ENCODE measurements at regions not wholly inside any gene's neighbourhood (a gene's known extent, or its start where the extent isn't known, plus 50 kb on each side); places are given as distances from the start of the nearest gene placed in this dataset.
"Not testable (repeated sequence)": the region's sequence is repeated elsewhere in the genome, so short reads cannot be mapped to it uniquely, and the experiment has no call there.

DNA sequence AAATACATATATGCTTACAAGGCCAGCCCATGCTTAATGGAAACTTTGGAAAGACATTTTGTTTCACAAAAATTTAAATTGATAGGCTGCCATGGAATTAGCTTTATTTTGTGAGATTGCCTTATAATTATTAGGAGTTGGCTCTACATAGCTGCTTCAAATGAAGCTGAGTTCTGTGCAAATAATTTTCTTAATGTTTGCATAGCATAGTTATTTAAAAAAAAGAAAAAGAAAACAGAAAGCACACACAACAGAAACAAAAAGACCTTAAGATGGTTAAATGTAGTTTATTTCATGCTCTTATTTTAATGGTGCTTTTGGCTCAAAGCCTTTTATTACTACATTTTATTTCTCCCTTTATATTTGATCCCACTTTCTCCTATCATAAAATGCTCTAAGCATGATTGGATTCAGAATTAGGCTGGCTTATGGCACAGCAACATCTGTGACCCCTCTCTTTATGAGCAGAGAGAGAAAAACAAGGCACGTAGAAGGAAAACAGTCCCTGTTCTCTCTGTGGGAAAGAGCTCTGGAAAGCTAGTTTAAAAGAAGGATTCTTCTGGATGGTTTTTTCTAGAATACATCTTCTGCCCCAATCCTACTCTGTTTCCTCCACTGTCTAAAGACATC lies 530.5 kb downstream of the NTRK2 start:
- peak; percentile 81 for DNase-seq

DNA sequence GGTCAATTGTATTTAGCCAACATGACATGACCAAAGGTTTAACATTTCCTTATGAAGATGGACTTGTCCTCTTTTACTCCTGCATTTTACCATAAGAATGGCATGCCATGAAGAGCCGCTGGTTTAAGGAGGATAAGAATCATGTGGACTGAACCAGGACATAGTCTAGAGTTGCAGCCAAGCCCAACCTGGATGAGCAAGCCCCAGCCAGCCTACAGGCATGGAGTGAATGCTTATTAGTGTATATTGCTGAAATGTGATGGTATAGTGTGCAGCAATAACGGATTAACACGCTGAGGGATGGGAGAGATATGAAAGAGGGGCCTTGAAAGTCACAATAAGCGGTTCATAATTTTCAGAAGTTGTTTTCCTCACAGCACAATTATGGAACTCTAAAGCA lies 523.2 kb downstream of the NTRK2 start:
- DNase-seq: no peak

DNA sequence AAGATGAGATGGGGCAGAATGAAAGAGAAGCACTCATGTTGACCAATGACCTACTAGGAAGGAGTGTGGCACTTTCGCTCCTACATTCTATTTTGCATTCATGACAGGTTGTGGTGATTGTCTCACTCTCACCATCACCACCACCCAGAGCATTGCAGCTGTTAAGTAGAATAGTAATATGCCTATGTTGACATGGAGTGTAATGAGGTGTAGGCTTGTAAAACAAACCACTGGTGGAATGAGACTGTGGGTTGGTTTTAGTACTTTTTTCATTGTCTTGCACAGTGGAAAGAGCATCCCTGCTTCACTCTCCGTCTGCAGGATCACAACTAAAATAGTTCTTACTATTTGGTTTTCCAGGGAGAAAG lies 516.7 kb downstream of the NTRK2 start:
- DNase-seq: no peak

DNA sequence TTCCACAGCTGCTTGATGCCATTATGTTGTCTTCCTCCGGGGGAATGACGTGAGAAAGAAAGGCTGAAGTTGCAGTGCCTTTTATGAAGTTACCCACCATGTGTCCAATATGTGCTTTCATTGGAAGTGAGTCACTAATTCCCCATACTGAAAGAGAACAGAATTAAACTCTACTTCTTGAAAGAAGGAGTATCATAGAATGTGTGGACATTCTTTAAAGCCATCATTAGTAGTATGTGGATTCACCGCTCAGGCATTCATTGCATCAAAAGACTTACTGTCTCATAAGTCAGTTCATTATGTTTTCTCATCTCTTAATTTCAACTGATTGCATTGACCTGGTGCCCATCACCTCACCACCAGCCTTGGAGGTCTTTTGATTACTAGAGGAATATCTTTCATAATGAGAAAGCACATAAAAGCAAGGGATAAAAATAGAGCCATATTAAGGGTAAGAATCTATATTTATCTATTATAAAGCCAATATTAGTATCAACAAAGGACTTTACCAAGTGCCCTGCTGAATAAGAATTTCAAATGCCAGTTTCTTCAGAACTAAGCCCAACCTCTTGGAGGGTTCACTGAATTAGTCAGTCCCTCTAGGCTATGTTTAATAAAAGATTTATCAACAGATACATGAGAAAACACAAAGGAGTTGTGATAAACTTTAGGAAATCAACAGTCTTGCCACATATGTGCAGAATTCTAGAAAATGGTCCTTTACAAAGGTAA lies 516.1 kb downstream of the NTRK2 start:
- DNase-seq: no peak

DNA sequence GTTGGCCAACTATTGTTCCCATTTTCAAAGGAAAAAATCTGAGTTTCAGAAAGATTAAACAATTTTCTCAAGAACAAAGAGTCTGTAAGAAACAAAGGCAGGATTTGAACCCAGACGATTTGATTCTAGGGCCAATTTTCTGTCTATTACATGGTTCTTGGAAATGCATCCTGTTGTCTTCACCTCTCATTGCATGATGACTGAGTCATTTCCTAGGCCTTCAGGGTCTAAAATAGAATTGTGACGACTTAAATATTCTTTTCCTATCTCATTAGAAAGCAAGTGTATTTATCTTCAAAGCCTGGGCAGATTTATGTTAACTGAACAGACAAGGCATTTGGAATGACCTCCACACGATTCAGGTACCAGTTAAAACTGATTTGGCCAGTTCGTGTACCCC lies 512.9 kb downstream of the NTRK2 start:
- no peak for DNase-seq

DNA sequence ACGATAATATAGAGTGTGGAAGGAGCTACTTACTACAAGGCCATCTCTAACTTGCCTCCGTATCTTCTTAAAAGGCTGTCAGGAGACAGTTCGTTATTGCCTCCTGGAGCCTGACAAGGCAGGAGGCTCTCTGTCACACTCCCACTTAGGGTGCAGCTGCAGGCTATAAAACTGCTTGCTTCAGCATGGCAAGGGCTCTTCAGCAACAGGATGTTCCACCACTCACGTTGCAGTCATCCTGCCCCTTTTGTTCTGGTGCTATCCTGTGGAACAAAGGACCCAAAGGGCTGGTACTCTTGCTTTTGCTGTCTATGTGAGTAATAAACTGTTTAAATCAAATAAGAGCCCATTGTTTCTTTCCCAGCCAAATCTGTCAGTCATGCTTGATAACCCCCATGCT lies 508.9 kb downstream of the NTRK2 start:
- peak; percentile 98 for DNase-seq

DNA sequence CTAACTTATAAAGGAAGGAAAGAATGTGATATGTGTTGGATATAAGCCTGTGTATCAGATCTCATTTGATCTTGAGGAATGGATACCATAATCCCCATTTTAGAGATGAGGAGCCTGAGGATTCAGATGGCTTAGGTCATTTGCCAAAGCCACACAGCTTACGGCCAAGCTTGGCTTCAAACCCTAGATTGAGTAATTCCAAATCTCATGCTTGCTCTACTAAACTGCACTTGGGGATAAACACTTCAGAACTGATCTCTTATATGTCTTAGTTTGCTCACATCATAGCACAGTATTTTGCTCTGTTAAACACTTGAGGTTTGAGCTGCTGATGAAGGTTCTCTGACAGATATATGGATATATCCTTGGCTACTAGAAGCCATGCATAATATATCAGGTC lies 504.4 kb downstream of the NTRK2 start:
- DNase-seq: no peak

DNA sequence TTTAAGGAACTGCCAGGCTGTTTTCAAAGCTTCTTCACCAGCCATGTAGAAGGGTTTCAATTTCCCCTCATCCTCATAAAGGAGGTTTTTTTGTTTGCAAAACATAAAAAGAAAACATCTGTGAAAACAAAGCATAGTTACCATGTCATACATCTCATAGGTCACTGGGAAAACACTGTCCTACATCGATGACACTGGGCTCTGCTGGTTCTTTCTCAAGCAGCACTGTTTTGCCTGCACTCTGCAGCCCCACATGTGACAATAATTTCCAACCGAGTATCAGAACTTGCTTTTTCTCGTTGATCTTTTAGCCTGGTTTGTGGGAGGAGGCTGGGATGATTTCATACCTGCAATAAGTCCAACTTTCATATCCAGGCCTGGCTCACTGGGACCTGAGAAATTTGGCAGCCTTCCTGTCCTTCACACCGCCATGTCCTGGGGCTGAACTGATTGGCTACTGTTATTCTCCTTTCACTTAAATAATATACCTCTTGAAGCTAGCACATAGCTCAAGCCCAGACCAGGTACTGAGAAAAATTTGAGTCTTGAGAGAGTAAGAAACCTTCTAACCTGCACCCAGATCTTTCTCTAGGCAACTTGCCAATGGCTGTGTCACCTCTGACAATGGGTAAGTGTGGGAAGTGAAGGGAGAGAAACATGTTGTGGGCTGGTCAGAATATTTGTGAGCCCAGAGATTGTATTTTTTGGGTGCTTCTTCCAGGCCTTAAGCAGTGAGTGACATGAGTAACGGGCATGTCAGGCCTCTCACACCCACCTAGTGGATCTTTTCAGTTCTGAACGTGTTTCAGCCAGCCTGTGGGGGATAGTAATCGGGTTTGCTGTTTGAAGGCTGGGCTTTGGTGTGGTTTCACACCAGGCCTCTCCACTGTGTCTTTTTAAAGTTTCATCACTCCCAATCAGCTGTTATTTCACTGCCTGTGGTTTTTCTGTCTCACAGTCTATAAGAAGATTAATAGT lies 502.8 kb downstream of the NTRK2 start:
- no peak for DNase-seq

DNA sequence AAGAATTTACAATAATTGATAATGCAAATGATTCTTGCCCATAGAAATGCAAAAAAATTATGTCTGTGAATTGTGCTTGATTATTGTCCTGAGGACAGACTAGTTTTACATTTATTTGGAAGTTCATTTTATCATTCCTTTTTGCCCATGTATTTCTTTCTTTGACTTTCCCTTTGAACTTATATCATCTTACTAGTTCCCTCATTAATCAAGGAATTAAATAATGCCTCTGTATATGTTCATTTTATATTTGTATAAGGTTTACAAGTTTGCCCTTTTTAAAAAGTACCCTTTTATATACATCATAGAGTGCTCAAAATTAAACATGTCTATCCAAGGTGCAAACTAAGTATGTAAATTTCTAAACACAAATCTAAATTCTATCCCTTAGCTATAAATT lies 501.6 kb downstream of the NTRK2 start:
- no peak for DNase-seq

DNA sequence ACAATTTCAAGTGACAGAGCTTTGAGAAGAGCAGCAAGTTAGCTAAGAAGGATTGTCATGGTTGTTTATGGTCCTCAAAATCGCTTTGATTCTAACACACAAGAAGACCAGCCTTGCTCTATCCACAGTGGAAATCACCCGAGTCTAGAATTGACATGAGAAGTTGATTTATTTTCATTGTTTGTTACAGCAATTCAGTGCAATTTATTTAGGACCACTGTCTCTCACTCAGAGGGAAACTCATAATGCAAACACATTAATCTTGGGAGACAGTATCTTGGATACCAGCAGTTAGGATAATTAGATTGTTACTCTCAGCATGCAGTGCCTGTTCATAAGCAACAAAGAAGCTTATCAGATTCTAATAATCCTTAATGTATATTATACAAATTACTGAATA lies 498.9 kb downstream of the NTRK2 start:
- no peak for DNase-seq

DNA sequence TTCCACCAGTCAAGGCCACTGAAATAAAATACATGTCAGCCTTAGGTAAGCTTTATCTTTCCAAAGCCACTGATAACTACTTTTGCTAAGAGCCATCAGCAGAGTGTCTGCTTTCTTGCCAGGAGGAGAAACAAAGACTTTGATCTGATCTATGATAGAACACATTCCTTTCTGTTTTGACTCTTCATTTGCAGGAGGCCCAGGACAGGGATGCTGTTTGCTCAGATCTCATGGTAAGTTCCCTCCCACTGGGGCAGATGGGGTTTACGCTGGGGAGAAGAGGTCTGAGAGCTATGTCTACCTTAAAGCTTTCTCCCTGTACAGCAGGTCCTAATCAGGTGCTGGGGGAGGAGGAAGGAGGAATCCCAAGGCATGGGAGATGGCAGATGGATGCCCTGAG lies 497.6 kb downstream of the NTRK2 start:
- DNase-seq: no peak

DNA sequence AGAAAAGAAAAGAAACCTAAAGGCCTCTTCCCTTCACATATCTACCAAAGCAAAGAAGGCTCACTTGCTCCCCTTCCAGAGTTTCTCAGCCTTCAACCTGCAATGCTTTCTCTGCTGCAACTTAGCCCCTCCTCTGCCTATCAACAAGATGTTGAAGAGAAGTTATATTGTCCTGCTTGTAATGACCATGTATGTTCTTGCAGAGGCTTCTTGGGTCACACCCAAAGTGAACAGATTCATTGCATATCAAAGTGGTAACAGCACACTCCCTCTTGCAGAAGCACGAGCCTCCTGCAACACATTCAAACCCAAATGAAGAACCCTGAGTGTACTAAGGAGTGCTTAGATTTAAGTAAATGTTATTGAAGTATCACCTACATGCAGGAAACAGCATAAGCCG lies 494.3 kb downstream of the NTRK2 start:
- no peak for DNase-seq

DNA sequence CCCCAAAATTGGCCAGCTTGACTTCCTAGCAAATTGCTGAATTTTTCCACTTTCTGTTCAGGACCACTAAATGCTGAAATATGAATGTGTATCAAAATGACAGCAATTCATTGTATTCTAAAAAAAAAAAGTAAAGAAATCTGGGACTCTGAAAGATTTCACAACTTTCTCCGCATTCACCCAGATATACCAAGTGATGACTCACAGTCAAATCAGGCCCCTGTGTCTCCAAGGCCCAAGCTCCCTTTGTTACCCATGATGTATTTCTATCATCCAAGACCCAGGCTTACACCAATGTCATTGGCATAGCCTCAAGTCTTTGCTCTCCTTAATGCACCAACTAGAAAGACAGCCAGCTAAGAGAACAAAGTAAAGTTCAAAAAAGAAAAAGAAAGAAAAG lies 493.9 kb downstream of the NTRK2 start:
- no peak for DNase-seq

DNA sequence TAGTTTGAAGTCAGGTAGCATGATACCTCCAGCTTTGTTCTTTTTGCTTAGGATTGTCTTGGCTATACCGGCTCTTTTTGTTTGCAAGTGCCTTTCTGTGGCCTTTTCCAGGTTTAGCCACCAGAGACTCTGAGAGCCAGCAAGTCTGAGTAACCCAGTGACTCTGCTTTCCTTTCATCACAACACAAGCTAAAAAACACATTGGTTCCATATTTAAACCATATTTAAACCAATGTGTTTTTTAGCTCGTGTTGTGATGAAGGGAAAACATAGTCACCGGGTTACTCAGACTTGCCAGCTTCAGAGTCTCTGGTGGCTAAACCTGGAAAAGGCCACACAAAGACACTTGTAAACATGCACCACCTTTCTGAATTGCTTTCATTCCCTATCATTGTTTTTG lies 493.3 kb downstream of the NTRK2 start:
- DNase-seq: no peak

DNA sequence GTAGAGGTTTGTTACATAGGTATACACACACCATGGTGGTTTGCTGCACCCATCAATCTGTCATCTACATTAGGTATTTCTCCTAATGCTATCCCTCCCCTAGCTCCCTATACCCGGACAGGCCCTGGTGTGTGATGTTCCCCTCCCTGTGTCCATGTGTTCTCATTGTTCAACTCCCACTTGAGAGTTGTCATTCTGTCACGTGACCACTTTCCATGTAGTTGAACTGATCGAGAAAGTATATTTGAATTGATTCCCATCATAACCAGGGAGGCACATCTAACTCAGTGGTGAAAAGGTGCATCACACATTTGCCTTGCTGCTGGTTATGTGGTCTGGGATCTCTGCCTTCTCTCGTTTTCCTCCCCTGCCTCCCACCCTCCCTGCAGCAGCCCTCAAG lies 491.4 kb downstream of the NTRK2 start:
- not testable (repeated sequence) for DNase-seq

DNA sequence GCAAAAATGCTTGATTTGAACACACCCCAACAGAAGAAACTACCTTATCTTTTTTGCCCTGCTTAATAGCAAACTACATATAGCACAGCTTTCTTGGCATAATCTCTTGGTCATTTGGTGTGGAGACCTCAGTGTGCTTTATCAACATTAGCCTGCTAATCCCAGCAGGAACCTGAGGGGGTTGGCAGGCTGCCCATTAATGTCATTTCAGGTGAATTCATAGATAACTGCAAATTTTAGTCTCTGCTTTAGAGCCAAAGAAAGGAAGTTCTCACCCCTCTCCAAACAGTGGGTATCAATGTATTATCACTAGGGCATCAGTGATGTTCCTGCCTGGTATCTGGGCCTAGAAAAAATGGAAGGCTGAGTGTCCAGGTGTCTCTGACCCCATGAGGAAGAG lies 489.0 kb downstream of the NTRK2 start:
- peak; percentile 20 for DNase-seq

DNA sequence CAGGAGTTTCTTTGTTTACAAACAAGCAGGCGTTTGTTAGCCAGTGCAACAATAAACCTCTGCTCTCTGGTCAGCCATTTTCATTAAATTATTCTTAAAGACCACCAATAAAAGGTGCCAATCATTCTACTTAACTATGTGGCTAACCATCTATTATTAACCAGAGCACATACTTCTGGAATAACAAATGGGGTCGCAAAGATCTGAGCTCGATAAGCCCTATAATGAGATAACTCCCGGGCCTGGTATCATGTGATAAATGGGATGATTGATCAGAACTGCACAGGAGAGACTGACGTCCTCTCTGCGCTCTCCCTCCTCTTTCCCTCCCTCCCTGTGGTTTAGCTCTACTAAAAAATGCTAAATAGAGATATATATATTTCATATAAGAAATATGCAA lies 488.2 kb downstream of the NTRK2 start:
- DNase-seq: no peak

DNA sequence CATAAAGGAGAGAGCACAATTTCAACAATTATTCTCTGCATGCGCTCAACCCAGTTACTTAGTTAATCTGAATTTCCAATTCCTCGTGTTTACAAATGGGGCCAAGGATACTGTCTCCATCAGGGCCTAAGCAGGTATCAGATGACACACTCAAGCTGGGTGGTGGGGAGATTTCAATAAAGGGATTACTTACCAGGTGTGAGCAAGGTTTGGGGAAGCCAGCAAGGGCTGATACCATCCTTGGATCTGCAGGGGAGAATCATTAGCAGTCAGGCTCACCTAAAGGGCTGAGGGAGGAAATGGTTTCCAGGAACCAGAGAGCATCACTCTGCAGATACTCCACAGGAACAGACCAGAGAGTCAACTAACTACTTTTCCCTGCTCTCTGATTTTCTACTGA lies 487.1 kb downstream of the NTRK2 start:
- DNase-seq: no peak

DNA sequence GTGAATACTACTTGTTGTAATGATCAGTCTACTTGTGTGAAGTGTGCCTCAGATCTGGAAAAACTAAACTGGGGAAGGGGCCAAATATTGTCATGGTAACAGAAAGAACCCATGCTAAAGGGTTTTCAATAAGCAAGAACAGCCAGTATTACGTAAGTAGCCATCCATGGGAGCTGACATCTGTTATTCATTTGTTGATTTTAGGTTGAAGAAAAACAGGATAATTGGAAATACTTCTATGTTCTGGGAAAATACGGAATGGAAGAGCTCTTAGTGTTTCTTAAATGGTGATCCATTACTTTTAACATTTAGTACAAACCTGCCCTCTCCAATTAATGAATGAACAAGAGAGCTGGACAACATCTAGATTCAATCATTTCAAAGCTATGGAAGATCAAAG lies 485.8 kb downstream of the NTRK2 start:
- no peak for DNase-seq

DNA sequence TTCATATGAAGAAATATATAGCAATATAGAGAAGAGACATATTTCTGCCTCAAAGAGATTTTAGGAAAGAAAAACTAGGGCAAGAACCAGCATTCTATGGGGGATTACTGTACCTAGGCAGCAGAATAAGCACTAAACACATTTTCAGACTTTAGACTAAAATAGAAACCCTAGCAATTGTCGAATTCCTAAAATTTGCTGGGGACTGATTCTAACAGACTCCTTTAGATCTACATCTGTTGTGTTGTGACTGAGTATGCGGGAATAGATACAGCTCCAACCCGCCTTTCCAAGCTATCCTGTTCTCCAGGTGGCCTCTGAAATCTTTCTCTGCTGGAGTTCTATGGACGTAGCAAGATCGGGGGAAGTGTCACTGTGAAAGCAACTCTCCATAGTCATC lies 482.2 kb downstream of the NTRK2 start:
- no peak for DNase-seq

DNA sequence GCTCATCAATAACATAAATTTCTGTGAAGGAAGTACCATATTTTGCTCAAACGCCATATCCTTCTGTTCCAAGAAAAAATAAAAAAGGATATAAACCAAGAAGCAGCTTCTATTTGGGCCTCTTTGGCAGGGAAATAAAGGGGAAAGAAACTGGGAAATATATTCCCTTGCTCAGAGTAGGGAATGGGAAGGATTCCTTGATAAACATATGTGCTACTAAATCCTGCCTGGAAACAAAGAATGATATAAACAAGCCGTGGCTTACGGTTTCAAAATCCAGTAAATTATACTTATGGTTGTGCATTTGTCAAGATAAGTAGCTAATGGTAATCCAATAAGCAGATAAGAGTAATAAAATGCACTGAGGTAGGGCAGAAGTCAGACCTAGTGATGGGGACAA lies 481.6 kb downstream of the NTRK2 start:
- DNase-seq: no peak

DNA sequence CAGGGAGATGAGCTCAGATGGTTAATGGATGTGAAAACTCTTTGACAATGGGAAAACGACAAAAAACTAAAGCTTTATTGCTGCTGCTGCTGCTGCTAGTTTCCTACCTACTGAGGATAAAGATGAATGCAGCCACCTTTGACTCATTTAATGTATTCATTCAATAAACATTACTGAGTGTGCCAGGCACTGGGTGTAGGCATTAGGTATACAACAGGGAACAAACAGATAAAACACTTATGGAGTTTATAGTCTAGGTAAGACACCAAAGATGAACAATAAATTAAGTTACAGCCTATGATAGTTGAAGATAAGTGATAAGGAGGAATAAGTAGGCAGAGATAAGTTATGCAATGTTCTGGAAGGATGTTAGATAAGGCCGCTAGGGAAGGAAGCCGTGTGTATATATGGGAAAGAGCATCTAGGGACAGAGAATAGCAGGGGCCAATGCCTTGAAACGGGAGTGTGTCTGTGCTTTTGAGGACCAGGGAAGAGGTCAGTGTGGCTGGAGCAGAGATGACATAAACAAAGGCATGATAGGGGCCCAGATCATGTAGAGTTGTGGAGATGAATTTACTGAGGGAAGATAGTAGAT lies 477.6 kb downstream of the NTRK2 start:
- DNase-seq: no peak

DNA sequence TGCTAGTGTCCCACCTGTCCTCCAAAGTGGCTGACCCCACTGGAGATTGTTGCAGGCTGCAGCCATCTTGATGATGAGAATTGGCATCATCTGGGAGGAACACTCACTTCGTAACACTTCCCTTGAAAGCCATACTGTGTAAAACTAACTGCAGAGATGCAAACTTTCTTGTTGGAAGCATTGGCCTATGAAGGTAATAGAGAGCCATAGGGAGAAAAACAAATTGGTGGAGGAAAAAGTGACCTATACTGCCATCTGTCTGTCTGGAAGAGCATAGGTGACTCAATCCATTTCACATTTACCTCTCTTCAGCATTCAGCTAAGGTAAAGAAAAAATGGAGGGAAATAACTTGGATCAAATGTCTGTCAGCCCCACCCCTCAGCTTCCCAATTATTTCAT lies 473.4 kb downstream of the NTRK2 start:
- peak; percentile 9 for DNase-seq

DNA sequence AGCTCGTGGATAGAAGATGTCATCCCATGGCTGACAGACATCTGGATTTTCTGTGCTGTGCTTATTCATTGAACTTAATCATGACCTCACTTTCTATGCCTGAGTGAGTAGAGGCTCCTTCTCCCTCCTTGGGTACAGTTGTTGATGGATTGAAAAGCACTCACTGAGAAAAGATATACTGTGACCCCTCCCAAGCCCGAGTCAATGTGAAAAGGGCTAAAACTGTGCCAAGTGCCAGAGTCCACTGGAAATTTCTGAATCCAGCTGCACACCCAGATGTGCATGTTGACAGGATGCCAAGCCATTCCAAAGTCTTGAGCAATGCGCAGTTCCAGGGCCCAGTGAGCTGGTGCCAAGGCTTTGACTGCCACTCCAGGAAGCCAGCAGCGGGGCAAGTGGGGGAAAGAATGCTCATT lies 473.0 kb downstream of the NTRK2 start:
- DNase-seq: no peak

All from NCI-H1092 treated with DMSO at 0.1 percent for 48 hours (cell line).